Activated CD8-positive, alpha-beta T cell treated with anti-CD3 and anti-CD28 coated beads for 36 hours (primary cell): ENCODE measurements at regions not wholly inside any gene's neighbourhood (a gene's known extent, or its start where the extent isn't known, plus 50 kb on each side); places are given as distances from the start of the nearest gene placed in this dataset.

ENCODE experiments used
- ATAC-seq: fragments of 200-7000 bp; cut with Tn5 transposase; one replicate; pipeline ENCODE4 v1.10.0; 2021; ENCODE audit warnings: mild to moderate bottlenecking, moderate library complexity
- CTCF ChIA-PET: fragments of 350-600 bp; sonication (Branson Sonifier 250); formaldehyde crosslinking; loops from one replicate; lab custom pipeline; 2021; ENCODE audit warnings: antibody characterized with exemption; lab: Charles Lee
- POLR2A ChIA-PET: fragments of 350-600 bp; sonication (Branson Sonifier 250); formaldehyde crosslinking; loops from one replicate; lab custom pipeline; 2021; ENCODE audit warnings: antibody characterized with exemption; lab: Charles Lee
- DNase-seq: peaks from one replicate; pipeline ENCODE4 v3.0.0-alpha.2; 2020
- H3K27ac Mint-ChIP-seq: one replicate; pipeline ENCODE4 v1.8.0; 2021; ENCODE audit warnings: mild to moderate bottlenecking, mixed read lengths
- H3K27me3 Mint-ChIP-seq: one replicate; pipeline ENCODE4 v1.8.0; 2021; ENCODE audit warnings: mixed read lengths
- H3K36me3 Mint-ChIP-seq: one replicate; pipeline ENCODE4 v1.8.0; 2021; ENCODE audit warnings: low read depth, mixed read lengths
- H3K4me1 Mint-ChIP-seq: one replicate; pipeline ENCODE4 v1.8.0; 2021; ENCODE audit warnings: low read depth, mixed read lengths
- H3K4me3 Mint-ChIP-seq: one replicate; pipeline ENCODE4 v1.8.0; 2021; ENCODE audit warnings: mild to moderate bottlenecking, moderate library complexity, mixed read lengths
- H3K9me3 Mint-ChIP-seq: one replicate; pipeline ENCODE4 v1.8.0; 2021; ENCODE audit warnings: mixed read lengths
- CTCF ChIP-seq: fragments of 200-600 bp; IDR thresholded peaks from one replicate; pipeline ENCODE4 v1.8.0; 2022; ENCODE audit warnings: antibody characterized with exemption, mild to moderate bottlenecking
- intact Hi-C: fragments of 100-400 bp; cut with micrococcal nuclease; formaldehyde crosslinking; loops from one replicate; pipeline ENCODE4 v1.10.0; 2022

- no peaks in the 10 kb centered on the region for H3K36me3 Mint-ChIP-seq
- H3K4me3 Mint-ChIP-seq: no peak overlapping the region
- TF ChIP-seq CTCF: no peak
- ChIA-PET CTCF (no interaction called here), POLR2A (no interaction called here)
- H3K27ac Mint-ChIP-seq: no peak overlapping the region
- no peaks in the 10 kb centered on the region for H3K9me3 Mint-ChIP-seq
- H3K4me1 Mint-ChIP-seq: no peaks in the 10 kb centered on the region
- DNase-seq: no peak
- intact Hi-C loops: no loop called here
- no peak for ATAC-seq
- peaks cover 1% of the 10 kb centered on the region for H3K27me3 Mint-ChIP-seq
Observed at GRCh38 chr12:63326260-63326659, 175.3 kb upstream of the AVPR1A start.

- DNase-seq (no peak), ATAC-seq (no peak)
- CTCF ChIA-PET: no interaction called here
- TF ChIP-seq CTCF: no peak
- Mint-ChIP-seq H3K27ac (no peak overlapping the region), H3K9me3 (no peaks in the 10 kb centered on the region), H3K36me3 (no peaks in the 10 kb centered on the region), H3K4me1 (no peaks in the 10 kb centered on the region), H3K27me3 (peaks cover 1% of the 10 kb centered on the region), H3K4me3 (no peak overlapping the region)
- intact Hi-C loops: no loop called here
- POLR2A ChIA-PET: no interaction called here
Observed at GRCh38 chr12:63325757-63326156, 174.8 kb upstream of the AVPR1A start.

GRCh38 chr12:63323942-63324341 lies 172.9 kb upstream of the AVPR1A start:
- DNase-seq (no peak), ATAC-seq (no peak)
- H3K27ac Mint-ChIP-seq: no peak overlapping the region
- POLR2A ChIA-PET: no interaction called here
- no peaks in the 10 kb centered on the region for H3K4me1 Mint-ChIP-seq
- H3K9me3 Mint-ChIP-seq: no peaks in the 10 kb centered on the region
- H3K27me3 Mint-ChIP-seq: no peaks in the 10 kb centered on the region
- H3K36me3 Mint-ChIP-seq: no peaks in the 10 kb centered on the region
- CTCF ChIA-PET: no interaction called here
- intact Hi-C loops: no loop called here
- H3K4me3 Mint-ChIP-seq: no peak overlapping the region
- TF ChIP-seq CTCF: no peak

GRCh38 chr12:63321373-63321772 lies 170.4 kb upstream of the AVPR1A start:
- no peak for TF ChIP-seq CTCF
- CTCF ChIA-PET: no interaction called here
- ATAC-seq: no peak

GRCh38 chr12:63319936-63320633 lies 169.1 kb upstream of the AVPR1A start:
- no peak for ATAC-seq
- intact Hi-C loops: no loop called here

More at GRCh38 chr12:63321373-63321772, 170.4 kb upstream of the AVPR1A start:
- no peaks in the 10 kb centered on the region for H3K9me3 Mint-ChIP-seq
- H3K4me3 Mint-ChIP-seq: no peak overlapping the region
- DNase-seq: no peak
- no peaks in the 10 kb centered on the region for H3K4me1 Mint-ChIP-seq
- no peak overlapping the region for H3K27ac Mint-ChIP-seq
- H3K27me3 Mint-ChIP-seq: no peaks in the 10 kb centered on the region
- intact Hi-C loops: no loop called here
- POLR2A ChIA-PET: no interaction called here
- no peaks in the 10 kb centered on the region for H3K36me3 Mint-ChIP-seq

More at GRCh38 chr12:63319936-63320633, 169.1 kb upstream of the AVPR1A start:
- Mint-ChIP-seq H3K27me3 (no peaks in the 10 kb centered on the region), H3K27ac (no peak overlapping the region), H3K36me3 (no peaks in the 10 kb centered on the region), H3K4me3 (no peak overlapping the region), H3K9me3 (no peaks in the 10 kb centered on the region), H3K4me1 (no peaks in the 10 kb centered on the region)
- ChIA-PET POLR2A (no interaction called here), CTCF (no interaction called here)
- no peak for TF ChIP-seq CTCF
- DNase-seq: no peak
